GM12874 (cell line): ENCODE measurements at regions not wholly inside any gene's neighbourhood (a gene's known extent, or its start where the extent isn't known, plus 50 kb on each side); places are given as distances from the start of the nearest gene placed in this dataset.

Experiments used
- CTCF ChIP-seq: IDR thresholded peaks from 2 replicates; pipeline ENCODE4 v1.5.1; 2011; ENCODE audit warnings: low read depth, mild to moderate bottlenecking, control low read depth, low read length, moderate library complexity; ENCODE audit not compliant: insufficient read depth

- no peak for TF ChIP-seq CTCF
Measured at GRCh38 chr5:32842813-32843530, 131.9 kb downstream of the NPR3 start.

GRCh38 chr5:32843531-32843895 lies 132.4 kb downstream of the NPR3 start:
- TF ChIP-seq CTCF, result no peak

- TF ChIP-seq CTCF, result no peak
Measured at GRCh38 chr5:32845171-32845570, 134.1 kb downstream of the NPR3 start.

GRCh38 chr5:32848120-32848519 lies 137.0 kb downstream of the NPR3 start:
- no peak for TF ChIP-seq CTCF

- no peak for TF ChIP-seq CTCF
Measured at GRCh38 chr5:32848681-32849080, 137.6 kb downstream of the NPR3 start.

- TF ChIP-seq CTCF, result no peak
Measured at GRCh38 chr5:32850817-32851496, 139.8 kb downstream of the NPR3 start.

- TF ChIP-seq CTCF, result no peak
Measured at GRCh38 chr5:32851559-32852173, 140.5 kb downstream of the NPR3 start.
